GM19463 (cell line): ENCODE measurements at regions not wholly inside any gene's neighbourhood (a gene's known extent, or its start where the extent isn't known, plus 50 kb on each side); places are given as distances from the start of the nearest gene placed in this dataset.

ENCODE experiments used
- ATAC-seq: cut with Tn5 transposase; IDR thresholded peaks from one replicate; pipeline ENCODE4 v1.9.1; 2021; ENCODE audit warnings: mild to moderate bottlenecking, moderate library complexity; ENCODE audit not compliant: unreplicated experiment

GRCh38 chr4:10947898-10948297 lies 263.3 kb upstream of the CLNK start:
- ATAC-seq: peak; percentile 43

- ATAC-seq: no peak
These were observed 259.8 kb upstream of the CLNK start for GRCh38 chr4:10944321-10944720.

- no peak for ATAC-seq
These were observed 257.6 kb upstream of the CLNK start for GRCh38 chr4:10942156-10942555.

GRCh38 chr4:10929818-10930217 lies 245.2 kb upstream of the CLNK start:
- ATAC-seq: no peak

GRCh38 chr4:10925996-10926395 lies 241.4 kb upstream of the CLNK start:
- no peak for ATAC-seq

GRCh38 chr4:10924274-10924673 lies 239.7 kb upstream of the CLNK start:
- no peak for ATAC-seq

- no peak for ATAC-seq
These were observed 233.0 kb upstream of the CLNK start for GRCh38 chr4:10917566-10917965.

- no peak for ATAC-seq
These were observed 213.5 kb upstream of the CLNK start for GRCh38 chr4:10898072-10898471.

GRCh38 chr4:10897076-10897475 lies 212.5 kb upstream of the CLNK start:
- no peak for ATAC-seq

- ATAC-seq: peak; percentile 73
These were observed 208.8 kb upstream of the CLNK start for GRCh38 chr4:10893395-10893794.

- no peak for ATAC-seq
These were observed 207.3 kb upstream of the CLNK start for GRCh38 chr4:10891866-10892265.

GRCh38 chr4:10889819-10890218 lies 205.3 kb upstream of the CLNK start:
- no peak for ATAC-seq

- ATAC-seq: no peak
These were observed 195.0 kb upstream of the CLNK start for GRCh38 chr4:10879411-10880110.

GRCh38 chr4:10878861-10879260 lies 194.3 kb upstream of the CLNK start:
- ATAC-seq: no peak

GRCh38 chr4:10877076-10877475 lies 192.5 kb upstream of the CLNK start:
- ATAC-seq: no peak

GRCh38 chr4:10875144-10875799 lies 190.7 kb upstream of the CLNK start:
- no peak for ATAC-seq

- no peak for ATAC-seq
These were observed 189.2 kb upstream of the CLNK start for GRCh38 chr4:10873809-10874208.

GRCh38 chr4:10872833-10873517 lies 188.4 kb upstream of the CLNK start:
- ATAC-seq: peak; percentile 38

- no peak for ATAC-seq
These were observed 182.1 kb upstream of the CLNK start for GRCh38 chr4:10866666-10867065.

GRCh38 chr4:10861036-10861435 lies 176.5 kb upstream of the CLNK start:
- no peak for ATAC-seq

GRCh38 chr4:10856271-10856782 lies 171.8 kb upstream of the CLNK start:
- ATAC-seq: no peak

GRCh38 chr4:10853196-10853595 lies 168.6 kb upstream of the CLNK start:
- no peak for ATAC-seq
